H1 (cell line): ENCODE measurements at regions not wholly inside any gene's neighbourhood (a gene's known extent, or its start where the extent isn't known, plus 50 kb on each side); places are given as distances from the start of the nearest gene placed in this dataset.

Experiments used
- CTCF ChIA-PET: fragments of 300-600 bp; sonication (Branson Sonifier 250); formaldehyde crosslinking; loops from one replicate; lab custom pipeline; 2021; ENCODE audit not compliant: partially characterized antibody; lab: Charles Lee
- POLR2A ChIA-PET: fragments of 300-600 bp; sonication (Branson Sonifier 250); formaldehyde crosslinking; loops from one replicate; lab custom pipeline; 2021; ENCODE audit warnings: inconsistent platforms; ENCODE audit not compliant: partially characterized antibody; lab: Charles Lee
- DNase-seq, 2 experiments: peaks; one replicate each; pipeline versions ENCODE4 v3.0.0 to v3.0.0-alpha.2; 2010 to 2022; ENCODE audit warnings: low spot score in 2 of 2, low read depth in 1 of 2, mixed read lengths in 1 of 2
- FAIRE-seq: peaks from 2 replicates; lab custom pipeline; 2011; peaks lifted over from hg19 to GRCh38; lab: Jason Lieb, UNC
- H2AFZ ChIP-seq: 2 replicates; pipeline ENCODE4 v1.8.1; 2012; ENCODE audit warnings: low read length, inconsistent platforms
- H2AK5ac ChIP-seq: 2 replicates; pipeline ENCODE4 v1.6.1; 2013; ENCODE audit warnings: low read depth, low read length
- H2BK120ac ChIP-seq: replicated peaks from 2 replicates; pipeline ENCODE3; 2013; ENCODE audit warnings: low read depth, low read length, inconsistent platforms
- H2BK12ac ChIP-seq: 2 replicates; pipeline ENCODE4 v1.6.1; 2013; ENCODE audit warnings: low read depth, low read length
- H2BK15ac ChIP-seq: 2 replicates; pipeline ENCODE4 v1.6.1; 2013; ENCODE audit warnings: low read length
- H2BK20ac ChIP-seq: 2 replicates; pipeline ENCODE4 v1.6.1; 2013; ENCODE audit warnings: low read length
- H2BK5ac ChIP-seq: 2 replicates; pipeline ENCODE4 v1.6.1; 2013; ENCODE audit warnings: low read depth, low read length
- H3K14ac ChIP-seq: 2 replicates; pipeline ENCODE4 v1.6.1; 2013; ENCODE audit warnings: inconsistent platforms; ENCODE audit not compliant: insufficient read length
- H3K18ac ChIP-seq: 2 replicates; pipeline ENCODE4 v1.6.1; 2013; ENCODE audit warnings: low read length; ENCODE audit errors: extremely low read depth
- H3K23ac ChIP-seq: 2 replicates; pipeline ENCODE4 v1.6.1; 2013; ENCODE audit warnings: inconsistent platforms; ENCODE audit not compliant: insufficient read length
- H3K23me2 ChIP-seq: 2 replicates; pipeline ENCODE4 v1.6.1; 2013; ENCODE audit warnings: low read depth, low read length
- H3K27ac ChIP-seq: 2 replicates; pipeline ENCODE4 v1.6.1; 2011; ENCODE audit warnings: low read depth, low read length, inconsistent platforms
- H3K27me3 ChIP-seq, 4 experiments: replicated peaks in 1 of 4; 1 replicate in 1 of 4; 2 replicates in 3 of 4; pipeline versions ENCODE4 v1.6.1 to v1.8.1; 2011 to 2013; ENCODE audit warnings: low read length in 3 of 4, mild to moderate bottlenecking in 3 of 4, inconsistent platforms in 2 of 4, mixed read lengths in 2 of 4, moderate library complexity in 1 of 4; ENCODE audit not compliant: control insufficient read depth in 3 of 4, insufficient read depth in 3 of 4; ENCODE audit errors: extremely low read depth in 1 of 4
- H3K36me3 ChIP-seq, 4 experiments: 2 replicates each; pipeline versions ENCODE4 v1.6.1 to v1.8.1; 2011 to 2013; ENCODE audit warnings: mild to moderate bottlenecking in 4 of 4, low read length in 3 of 4, moderate library complexity in 2 of 4, control low read depth in 1 of 4, inconsistent platforms in 1 of 4; ENCODE audit not compliant: insufficient read depth in 4 of 4, control insufficient read depth in 2 of 4
- H3K4ac ChIP-seq: replicated peaks from 2 replicates; pipeline ENCODE3; 2013; ENCODE audit warnings: low read length, low read depth, mixed read lengths, inconsistent platforms; ENCODE audit not compliant: insufficient read length
- H3K4me1 ChIP-seq, 4 experiments: replicated peaks in 1 of 4; 1 replicate in 1 of 4; 2 replicates in 3 of 4; pipeline versions ENCODE4 v1.6.1 to v1.8.1; 2011 to 2013; ENCODE audit warnings: low read length in 3 of 4, inconsistent platforms in 2 of 4, mixed read lengths in 1 of 4; ENCODE audit not compliant: insufficient read depth in 4 of 4, control insufficient read depth in 3 of 4
- H3K4me2 ChIP-seq, 2 experiments: 2 replicates each; pipeline versions ENCODE4 v1.6.1 to v1.8.1; 2011 to 2013; ENCODE audit warnings: low read depth in 2 of 2, low read length in 2 of 2, control low read depth in 1 of 2, inconsistent platforms in 1 of 2, mild to moderate bottlenecking in 1 of 2; ENCODE audit not compliant: insufficient read depth in 1 of 2
- H3K4me3 ChIP-seq, 4 experiments: fragments of 200-600, 300-600 bp in 1 of 4; sonication (generic), shearing (Covaris generic), sonication (Bioruptor Twin) in 1 of 4; 2 replicates each; pipeline versions ENCODE4 v1.5.1 to v1.8.1; 2011 to 2016; ENCODE audit warnings: low read length in 4 of 4, low read depth in 3 of 4, control low read depth in 2 of 4, inconsistent platforms in 2 of 4, mild to moderate bottlenecking in 2 of 4, mixed read lengths in 1 of 4, moderate library complexity in 1 of 4; ENCODE audit not compliant: insufficient read depth in 2 of 4; ENCODE audit errors: extremely low read depth in 1 of 4
- H3K56ac ChIP-seq: replicated peaks from 2 replicates; pipeline ENCODE3; 2013; ENCODE audit warnings: low read depth, mild to moderate bottlenecking, mixed read lengths, low read length, inconsistent platforms; ENCODE audit not compliant: insufficient read length
- H3K79me1 ChIP-seq: 2 replicates; pipeline ENCODE4 v1.6.1; 2013; ENCODE audit warnings: low read depth, low read length, control low read depth
- H3K79me2 ChIP-seq, 2 experiments: 2 replicates each; pipeline versions ENCODE4 v1.6.1 to v1.8.1; 2012 to 2013; ENCODE audit warnings: low read length in 2 of 2, mild to moderate bottlenecking in 2 of 2, inconsistent platforms in 1 of 2; ENCODE audit not compliant: insufficient read depth in 2 of 2, control insufficient read depth in 1 of 2
- H3K9ac ChIP-seq, 4 experiments: replicated peaks in 1 of 4; 1 replicate in 1 of 4; 2 replicates in 3 of 4; pipeline versions ENCODE4 v1.6.1 to v1.8.1; 2011 to 2013; ENCODE audit warnings: low read depth in 3 of 4, low read length in 3 of 4, control low read depth in 2 of 4, mild to moderate bottlenecking in 2 of 4, moderate library complexity in 2 of 4, inconsistent platforms in 1 of 4; ENCODE audit errors: extremely low read depth in 1 of 4
- H3K9me3 ChIP-seq, 2 experiments: 2 replicates each; pipeline versions ENCODE4 v1.6.1 to v1.8.1; 2012 to 2013; ENCODE audit warnings: mild to moderate bottlenecking in 2 of 2, moderate library complexity in 2 of 2, control low read depth in 1 of 2, inconsistent platforms in 1 of 2, low read depth in 1 of 2, low read length in 1 of 2, mixed read lengths in 1 of 2; ENCODE audit not compliant: insufficient read depth in 2 of 2
- H4K20me1 ChIP-seq, 2 experiments: replicated peaks in 1 of 2; 2 replicates each; pipeline versions ENCODE3 to v1.8.1; 2011 to 2013; ENCODE audit warnings: inconsistent platforms in 2 of 2, low read length in 2 of 2, mild to moderate bottlenecking in 1 of 2; ENCODE audit not compliant: insufficient read depth in 2 of 2, control insufficient read depth in 1 of 2
- H4K5ac ChIP-seq: 2 replicates; pipeline ENCODE4 v1.6.1; 2013; ENCODE audit warnings: low read length, low read depth, mixed read lengths, inconsistent platforms; ENCODE audit not compliant: insufficient read length
- H4K8ac ChIP-seq: 2 replicates; pipeline ENCODE4 v1.8.0; 2013; ENCODE audit warnings: mild to moderate bottlenecking, moderate library complexity, low read length, inconsistent platforms; ENCODE audit not compliant: insufficient read depth; ENCODE audit errors: extremely low read depth
- H4K91ac ChIP-seq: replicated peaks from 2 replicates; pipeline ENCODE3; 2013; ENCODE audit warnings: low read length, mixed read lengths, inconsistent platforms; ENCODE audit not compliant: insufficient read length
- FOSL1 ChIP-seq: IDR thresholded peaks from 2 replicates; pipeline ENCODE4 v1.6.1; 2011; ENCODE audit warnings: mild to moderate bottlenecking, low read depth, low read length, moderate library complexity; ENCODE audit not compliant: insufficient read depth
- GTF2F1 ChIP-seq: IDR thresholded peaks from 2 replicates; pipeline ENCODE4 v1.6.1; 2012; ENCODE audit warnings: low read depth, low read length, improper control_type of control experiment, borderline replicate concordance
- JUND ChIP-seq: IDR thresholded peaks from 2 replicates; pipeline ENCODE4 v1.6.1; 2011; ENCODE audit warnings: mild to moderate bottlenecking, improper control_type of control experiment, low read length
- SUZ12 ChIP-seq: fragments of 200-600 bp; sonication (generic); IDR thresholded peaks from 2 replicates; pipeline ENCODE4 v1.6.1; 2012; ENCODE audit warnings: mild to moderate bottlenecking, inconsistent platforms, low read length, moderate library complexity, mixed read lengths
- WGBS, 2 experiments: shearing (Covaris generic) in 1 of 2; methylation state at CpG; one replicate each; pipeline versions ENCODE4 v1.1.6 to v1.1.7; 2013 to 2015; ENCODE audit warnings: low lambda C conversion rate in 2 of 2, mixed read lengths in 2 of 2, inconsistent platforms in 1 of 2, low coverage in 1 of 2, missing lambda C conversion rate in 1 of 2; ENCODE audit not compliant: insufficient replicate concordance in 2 of 2, insufficient coverage in 1 of 2, insufficient read length in 1 of 2; ENCODE audit errors: extremely low coverage in 1 of 2, missing lambda C conversion rate in 1 of 2; 5-methylcytosine and 5-hydroxymethylcytosine counted together
- TF ChIP-seq, protein P1 (sequence below), 3 experiments: IDR thresholded peaks; 1 replicate in 2 of 3; 2 replicates in 1 of 3; pipeline versions ENCODE4 v1.5.1 to v1.6.1; 2011; ENCODE audit warnings: low read length in 3 of 3, mild to moderate bottlenecking in 3 of 3, inconsistent platforms in 2 of 3, low read depth in 1 of 3, moderate library complexity in 1 of 3; ENCODE audit not compliant: insufficient read depth in 1 of 3; ENCODE audit errors: control extremely low read depth in 1 of 3

- no peak overlapping the region for H2BK15ac ChIP-seq
- no peak overlapping the region for H3K56ac ChIP-seq
- peaks cover 0 to 9% of the 10 kb centered on the region in 2 experiments; a peak in 1 of 4 replicates for H3K9me3 ChIP-seq
- 66% methylated on average over 2 of the region's 2 CpGs; no CpG with 5 or more reads in 1 of the 2 experiments for WGBS, 2 experiments
- H4K8ac ChIP-seq: no peak overlapping the region
- no peak for TF ChIP-seq SUZ12
- TF ChIP-seq FOSL1: no peak
- TF ChIP-seq JUND: no peak
- no peak for TF ChIP-seq GTF2F1
- TF ChIP-seq, protein P1, sequence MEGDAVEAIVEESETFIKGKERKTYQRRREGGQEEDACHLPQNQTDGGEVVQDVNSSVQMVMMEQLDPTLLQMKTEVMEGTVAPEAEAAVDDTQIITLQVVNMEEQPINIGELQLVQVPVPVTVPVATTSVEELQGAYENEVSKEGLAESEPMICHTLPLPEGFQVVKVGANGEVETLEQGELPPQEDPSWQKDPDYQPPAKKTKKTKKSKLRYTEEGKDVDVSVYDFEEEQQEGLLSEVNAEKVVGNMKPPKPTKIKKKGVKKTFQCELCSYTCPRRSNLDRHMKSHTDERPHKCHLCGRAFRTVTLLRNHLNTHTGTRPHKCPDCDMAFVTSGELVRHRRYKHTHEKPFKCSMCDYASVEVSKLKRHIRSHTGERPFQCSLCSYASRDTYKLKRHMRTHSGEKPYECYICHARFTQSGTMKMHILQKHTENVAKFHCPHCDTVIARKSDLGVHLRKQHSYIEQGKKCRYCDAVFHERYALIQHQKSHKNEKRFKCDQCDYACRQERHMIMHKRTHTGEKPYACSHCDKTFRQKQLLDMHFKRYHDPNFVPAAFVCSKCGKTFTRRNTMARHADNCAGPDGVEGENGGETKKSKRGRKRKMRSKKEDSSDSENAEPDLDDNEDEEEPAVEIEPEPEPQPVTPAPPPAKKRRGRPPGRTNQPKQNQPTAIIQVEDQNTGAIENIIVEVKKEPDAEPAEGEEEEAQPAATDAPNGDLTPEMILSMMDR (IDR thresholded peaks at IDR 0.05; ENCODE audit: control extremely low read depth in 1 of 3, insufficient read depth in 1 of 3, low read depth in 1 of 3, low read length in 3 of 3): no peak
- TF ChIP-seq, all 59 proteins: peak for 0
- Histone ChIP-seq H3K23ac (no peak overlapping the region), H3K79me1 (no peaks in the 10 kb centered on the region), H3K4me2 (no peak overlapping the region), H3K14ac (no peak overlapping the region), H3K36me3 (no peaks in the 10 kb centered on the region), H4K5ac (no peak overlapping the region), H3K4me3 (no peak overlapping the region), H3K27ac (no peak overlapping the region), H2AK5ac (no peak overlapping the region), H4K91ac (no peak overlapping the region), H3K18ac (no peak overlapping the region), H4K20me1 (no peaks in the 10 kb centered on the region), H2BK5ac (no peak overlapping the region), H2BK12ac (no peak overlapping the region), H3K4me1 (0 out of 7 replicates have a peak, but pooled peaks cover 0 to 2% (median 0%) of the 10 kb centered on the region in 4 experiments), H3K9ac (no peak overlapping the region), H2AFZ (no peak overlapping the region), H3K4ac (no peak overlapping the region), H2BK120ac (no peak overlapping the region), H2BK20ac (no peak overlapping the region), H3K79me2 (no peaks in the 10 kb centered on the region), H3K23me2 (no peaks in the 10 kb centered on the region; the same call in 1 of the 2 replicates), H3K27me3 (no peaks in the 10 kb centered on the region)
- ChIA-PET CTCF (no interaction called here), POLR2A (no interaction called here)
- no peak for DNase-seq
- no peak for FAIRE-seq
Measured at GRCh38 chr11:43053638-43054412, 258.0 kb upstream of the API5 start.
